MCF 10A (cell line): ENCODE measurements at regions not wholly inside any gene's neighbourhood (a gene's known extent, or its start where the extent isn't known, plus 50 kb on each side); places are given as distances from the start of the nearest gene placed in this dataset.

Experiments used
- BruUV-seq: library from RNA; stranded (reverse); fragments of 400-500 nt; replicated peaks from 2 replicates; lab custom pipeline; 2021; lab: Mats Ljungman, UMichigan
- CTCF ChIA-PET: fragments of 300-600 bp; sonication (Branson Sonifier 250); formaldehyde crosslinking; extraction: SDS; loops from one replicate; lab custom pipeline; 2021; ENCODE audit warnings: antibody characterized with exemption, inconsistent platforms; lab: Yijun Ruan, JAX
- POLR2A ChIA-PET: fragments of 300-600, 350-650 bp; sonication (Branson Sonifier 250); formaldehyde crosslinking; extraction: SDS; loops from one replicate; lab custom pipeline; 2020; ENCODE audit warnings: antibody characterized with exemption, inconsistent platforms; lab: Yijun Ruan, JAX
- DNase-seq: peaks from one replicate; pipeline ENCODE4 v3.0.0-alpha.2; 2018; ENCODE audit not compliant: unreplicated experiment
- H3K27ac Mint-ChIP-seq: one replicate; pipeline ENCODE4 v1.8.0; 2022; ENCODE audit warnings: mild to moderate bottlenecking, low read depth, mixed read lengths; ENCODE audit not compliant: unreplicated experiment
- H3K27me3 Mint-ChIP-seq: one replicate; pipeline ENCODE4 v1.8.0; 2022; ENCODE audit warnings: mixed read lengths; ENCODE audit not compliant: insufficient read depth, unreplicated experiment
- H3K36me3 Mint-ChIP-seq: one replicate; pipeline ENCODE4 v1.8.0; 2022; ENCODE audit warnings: mild to moderate bottlenecking, moderate library complexity, mixed read lengths; ENCODE audit not compliant: insufficient read depth, unreplicated experiment
- H3K4me1 Mint-ChIP-seq: one replicate; pipeline ENCODE4 v1.8.0; 2022; ENCODE audit warnings: mixed read lengths; ENCODE audit not compliant: insufficient read depth, unreplicated experiment
- H3K4me3 Mint-ChIP-seq: one replicate; pipeline ENCODE4 v1.8.0; 2022; ENCODE audit warnings: mild to moderate bottlenecking, moderate library complexity, mixed read lengths; ENCODE audit not compliant: unreplicated experiment
- H3K9me3 Mint-ChIP-seq: one replicate; pipeline ENCODE4 v1.8.0; 2022; ENCODE audit warnings: mixed read lengths; ENCODE audit not compliant: unreplicated experiment
- intact Hi-C: fragments of 100-400 bp; cut with micrococcal nuclease; formaldehyde crosslinking; loops from 2 replicates; pipeline ENCODE4 v1.14.1; 2022
- TF ChIP-seq, protein P1 (sequence below): fragments of 200-600 bp; IDR thresholded peaks from one replicate; pipeline ENCODE4 v1.8.0; 2022; ENCODE audit warnings: antibody characterized with exemption, mild to moderate bottlenecking; ENCODE audit not compliant: unreplicated experiment

DNA sequence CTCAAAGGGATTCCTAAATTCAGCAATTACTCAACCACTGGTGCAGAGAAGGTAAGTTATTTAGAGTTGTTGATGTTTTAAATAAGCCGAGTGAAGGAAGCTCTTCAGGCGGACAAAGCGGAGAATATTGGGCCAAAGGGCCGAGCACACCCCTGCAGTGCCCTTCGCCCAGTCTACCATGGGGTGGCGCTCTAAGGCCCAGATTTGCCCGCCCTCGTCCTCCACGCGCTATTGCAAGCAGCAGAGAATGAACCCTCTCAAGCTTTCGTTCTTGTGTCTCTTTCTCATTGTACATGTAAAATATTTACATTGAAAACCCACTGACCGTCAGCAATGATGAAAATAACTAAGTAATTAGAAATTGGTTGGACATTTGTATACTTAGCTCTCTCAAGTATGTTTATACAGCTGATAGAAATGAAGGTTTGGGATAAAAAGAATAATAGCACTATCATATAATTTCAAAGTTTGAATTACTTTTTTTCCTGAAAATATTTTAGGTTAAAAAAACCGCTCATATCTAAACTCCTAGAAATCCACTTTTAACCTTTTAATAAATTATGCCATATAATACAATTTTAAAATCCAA, 195.0 kb upstream of the CEP162 start:
- H3K9me3 Mint-ChIP-seq, result no peaks in the 10 kb centered on the region
- no peak overlapping the region for H3K27ac Mint-ChIP-seq
- CTCF ChIA-PET, result interaction anchor here (0.6 to 2.3 kb wide), 6 partner anchors 9 to 901 kb away, joined by 3 to 11 read pairs (median 4); no protein-coding TSS in a partner anchor

DNA sequence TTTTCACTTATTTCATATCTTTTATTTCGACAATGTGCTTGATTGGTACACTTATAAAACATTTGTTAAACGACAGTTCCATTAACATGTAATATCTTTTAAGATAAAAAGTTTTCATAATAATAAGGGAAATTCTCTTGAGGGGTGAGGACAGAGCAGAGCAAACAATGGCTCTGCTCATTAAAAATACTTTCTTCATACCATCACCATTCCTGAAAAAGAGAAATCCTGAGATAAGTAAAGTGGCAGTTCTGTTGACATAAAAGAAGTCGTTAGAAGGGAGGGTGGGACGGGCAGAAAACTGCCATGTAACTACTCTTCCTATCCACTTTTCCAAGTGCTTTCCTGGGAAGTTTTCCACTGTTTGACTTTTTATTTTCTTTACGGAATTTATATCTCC, 193.6 kb upstream of the CEP162 start:
- Mint-ChIP-seq H3K4me1 (no peaks in the 10 kb centered on the region), H3K27ac (no peak overlapping the region), H3K36me3 (no peaks in the 10 kb centered on the region), H3K4me3 (no peak overlapping the region), H3K27me3 (no peaks in the 10 kb centered on the region), H3K9me3 (no peaks in the 10 kb centered on the region)
- ChIA-PET CTCF (interaction anchor here (2.3 kb wide), 1 partner anchor 902 kb away, joined by 11 read pairs; no protein-coding TSS in a partner anchor), POLR2A (no interaction called here)
- no TSS peak for BruUV-seq
- intact Hi-C loops, result loop anchor here (10.0 kb wide), 2 partner anchors 294 to 474 kb away; no protein-coding TSS in a partner anchor
- TF ChIP-seq, protein P1, sequence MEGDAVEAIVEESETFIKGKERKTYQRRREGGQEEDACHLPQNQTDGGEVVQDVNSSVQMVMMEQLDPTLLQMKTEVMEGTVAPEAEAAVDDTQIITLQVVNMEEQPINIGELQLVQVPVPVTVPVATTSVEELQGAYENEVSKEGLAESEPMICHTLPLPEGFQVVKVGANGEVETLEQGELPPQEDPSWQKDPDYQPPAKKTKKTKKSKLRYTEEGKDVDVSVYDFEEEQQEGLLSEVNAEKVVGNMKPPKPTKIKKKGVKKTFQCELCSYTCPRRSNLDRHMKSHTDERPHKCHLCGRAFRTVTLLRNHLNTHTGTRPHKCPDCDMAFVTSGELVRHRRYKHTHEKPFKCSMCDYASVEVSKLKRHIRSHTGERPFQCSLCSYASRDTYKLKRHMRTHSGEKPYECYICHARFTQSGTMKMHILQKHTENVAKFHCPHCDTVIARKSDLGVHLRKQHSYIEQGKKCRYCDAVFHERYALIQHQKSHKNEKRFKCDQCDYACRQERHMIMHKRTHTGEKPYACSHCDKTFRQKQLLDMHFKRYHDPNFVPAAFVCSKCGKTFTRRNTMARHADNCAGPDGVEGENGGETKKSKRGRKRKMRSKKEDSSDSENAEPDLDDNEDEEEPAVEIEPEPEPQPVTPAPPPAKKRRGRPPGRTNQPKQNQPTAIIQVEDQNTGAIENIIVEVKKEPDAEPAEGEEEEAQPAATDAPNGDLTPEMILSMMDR, result no peak
- no peak for DNase-seq

More for the DNA sequence above, 195.0 kb upstream of the CEP162 start:
- POLR2A ChIA-PET, result interaction anchor here (0.7 kb wide), 1 partner anchor 426 kb away, joined by 3 read pairs; no protein-coding TSS in a partner anchor
- DNase-seq, result peak; percentile 67
- intact Hi-C loops, result loop anchor here (1.0 to 10.0 kb wide), 5 partner anchors 179 to 901 kb away; no protein-coding TSS in a partner anchor
- Mint-ChIP-seq H3K36me3 (no peaks in the 10 kb centered on the region), H3K4me1 (no peaks in the 10 kb centered on the region), H3K27me3 (no peaks in the 10 kb centered on the region), H3K4me3 (no peak overlapping the region)
- no TSS peak for BruUV-seq
- TF ChIP-seq, protein P1, result peak; percentile 78

DNA sequence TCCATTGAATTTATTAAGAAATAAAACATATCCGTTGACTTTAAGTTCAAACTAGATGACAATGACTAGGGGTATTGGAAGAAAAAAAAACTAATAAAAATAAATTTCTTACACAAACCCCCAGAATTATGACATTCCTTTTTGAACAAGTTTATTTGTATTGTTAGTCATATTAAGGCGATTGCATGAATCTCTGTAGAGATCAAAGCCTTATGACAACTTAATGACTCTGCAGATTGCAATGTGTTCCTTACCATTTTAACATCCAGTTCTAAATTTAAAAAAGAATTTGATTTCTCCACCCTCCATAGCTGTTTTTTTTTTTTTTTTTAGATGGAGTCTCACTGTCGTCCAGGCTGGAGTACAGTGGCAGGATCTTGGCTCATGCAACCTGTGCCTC, 189.8 kb upstream of the CEP162 start:
- peaks cover 7% of the 10 kb centered on the region for H3K4me1 Mint-ChIP-seq
- DNase-seq, result peak; percentile 75
- H3K27ac Mint-ChIP-seq, result peak overlapping the region; percentile 23
- TF ChIP-seq, protein P1, result no peak
- BruUV-seq, result no TSS peak
- ChIA-PET POLR2A (interaction anchor here (1.3 kb wide), 1 partner anchor 154 kb away, joined by 3 read pairs; no protein-coding TSS in a partner anchor), CTCF (interaction anchor here (1.1 to 1.3 kb wide), 2 partner anchors 9 to 56 kb away, joined by 4 read pairs; no protein-coding TSS in a partner anchor)
- no peak overlapping the region for H3K4me3 Mint-ChIP-seq
- peaks cover 6% of the 10 kb centered on the region for H3K36me3 Mint-ChIP-seq
- H3K9me3 Mint-ChIP-seq, result no peaks in the 10 kb centered on the region
- intact Hi-C loops, result no loop called here
- H3K27me3 Mint-ChIP-seq, result no peaks in the 10 kb centered on the region

DNA sequence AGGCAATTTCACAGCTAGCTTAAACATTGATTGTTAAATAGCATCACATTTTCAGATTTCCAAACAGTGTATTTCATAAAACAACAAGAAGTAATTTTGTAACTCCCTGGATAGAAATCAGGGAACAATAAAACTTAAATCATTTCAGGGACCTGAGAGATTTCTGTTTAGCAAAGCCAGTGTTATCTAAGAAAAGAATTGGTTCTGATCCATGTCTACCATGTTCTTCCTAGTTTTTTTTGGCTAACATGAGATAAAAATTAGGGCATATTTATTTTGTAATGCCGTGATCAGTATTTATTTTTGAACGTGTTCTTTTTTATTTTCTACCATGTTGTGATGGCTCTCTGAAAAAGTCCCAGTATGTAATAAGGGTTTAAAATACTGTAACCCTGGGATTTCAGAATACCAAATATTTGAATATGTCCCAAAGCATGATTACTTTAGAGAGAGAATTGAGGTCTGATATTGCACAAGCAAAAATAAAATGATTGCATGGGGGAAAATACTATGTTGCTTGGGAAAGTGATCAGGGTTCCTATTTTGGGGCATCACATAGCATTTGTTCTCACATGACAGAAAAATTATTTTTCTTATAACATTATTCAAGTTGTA, 188.7 kb upstream of the CEP162 start:
- no peak overlapping the region for H3K4me3 Mint-ChIP-seq
- H3K27ac Mint-ChIP-seq, result peak overlapping the region; percentile 36
- CTCF ChIA-PET, result no interaction called here
- no peak for DNase-seq
- BruUV-seq, result no TSS peak
- TF ChIP-seq, protein P1, result no peak
- H3K9me3 Mint-ChIP-seq, result no peaks in the 10 kb centered on the region
- POLR2A ChIA-PET, result no interaction called here
- peaks cover 13% of the 10 kb centered on the region for H3K4me1 Mint-ChIP-seq
- intact Hi-C loops, result no loop called here
- H3K27me3 Mint-ChIP-seq, result no peaks in the 10 kb centered on the region
- peaks cover 6% of the 10 kb centered on the region for H3K36me3 Mint-ChIP-seq
